Thoracic aorta (tissue), 2 donors: ENCODE measurements at regions not wholly inside any gene's neighbourhood (a gene's known extent, or its start where the extent isn't known, plus 50 kb on each side); places are given as distances from the start of the nearest gene placed in this dataset.

Experiments used
- ATAC-seq: fragments of 150-250 bp; one replicate; pipeline ENCODE4 v1.8.0; 2017; ENCODE audit warnings: low read depth; ENCODE audit not compliant: insufficient number of reproducible peaks, low FRiP score
- DNase-seq: peaks from one replicate; pipeline ENCODE4 v3.0.0-alpha.2; 2020; ENCODE audit warnings: low spot score
- H3K27ac ChIP-seq, 2 donors: fragments of 200-600 bp; sonication (generic); 1 replicate in 1 of 2; 2 replicates in 1 of 2; pipeline ENCODE4 v1.5.1; 2016; ENCODE audit warnings: mild to moderate bottlenecking in 2 of 2, moderate library complexity in 2 of 2
- H3K27me3 ChIP-seq: fragments of 200-600 bp; sonication (generic); replicated peaks from 2 replicates; pipeline ENCODE4 v1.6.0; 2016; ENCODE audit warnings: mild to moderate bottlenecking; ENCODE audit not compliant: insufficient read depth
- H3K36me3 ChIP-seq: fragments of 200-600 bp; sonication (generic); one replicate; pipeline ENCODE4 v1.5.1; 2016
- H3K4me1 ChIP-seq, 2 donors: fragments of 200-600 bp; sonication (generic); 1 replicate in 1 of 2; 2 replicates in 1 of 2; pipeline versions ENCODE4 v1.5.1 to v1.6.0; 2016; ENCODE audit warnings: low read depth in 2 of 2, mild to moderate bottlenecking in 1 of 2; ENCODE audit not compliant: control insufficient read depth in 1 of 2
- H3K4me3 ChIP-seq: fragments of 200-600 bp; sonication (generic); 2 replicates; pipeline ENCODE4 v1.5.1; 2016; ENCODE audit warnings: mild to moderate bottlenecking
- H3K9me3 ChIP-seq: fragments of 200-600 bp; sonication (generic); 2 replicates; pipeline ENCODE4 v1.5.1; 2016
- TF ChIP-seq, protein P1 (sequence below): fragments of 200-600 bp; sonication (generic); IDR thresholded peaks from one replicate; pipeline ENCODE4 v1.5.1; 2019; ENCODE audit warnings: antibody characterized with exemption

GRCh38 chr6:101268541-101268940, 125.0 kb upstream of the GRIK2 start:
- H3K36me3 ChIP-seq: no peaks in the 10 kb centered on the region
- H3K9me3 ChIP-seq: no peaks in the 10 kb centered on the region
- no peaks in the 10 kb centered on the region for H3K4me1 ChIP-seq
- ATAC-seq: no peak
- H3K27me3 ChIP-seq: no peaks in the 10 kb centered on the region
- no peak overlapping the region for H3K4me3 ChIP-seq
- TF ChIP-seq, protein P1, sequence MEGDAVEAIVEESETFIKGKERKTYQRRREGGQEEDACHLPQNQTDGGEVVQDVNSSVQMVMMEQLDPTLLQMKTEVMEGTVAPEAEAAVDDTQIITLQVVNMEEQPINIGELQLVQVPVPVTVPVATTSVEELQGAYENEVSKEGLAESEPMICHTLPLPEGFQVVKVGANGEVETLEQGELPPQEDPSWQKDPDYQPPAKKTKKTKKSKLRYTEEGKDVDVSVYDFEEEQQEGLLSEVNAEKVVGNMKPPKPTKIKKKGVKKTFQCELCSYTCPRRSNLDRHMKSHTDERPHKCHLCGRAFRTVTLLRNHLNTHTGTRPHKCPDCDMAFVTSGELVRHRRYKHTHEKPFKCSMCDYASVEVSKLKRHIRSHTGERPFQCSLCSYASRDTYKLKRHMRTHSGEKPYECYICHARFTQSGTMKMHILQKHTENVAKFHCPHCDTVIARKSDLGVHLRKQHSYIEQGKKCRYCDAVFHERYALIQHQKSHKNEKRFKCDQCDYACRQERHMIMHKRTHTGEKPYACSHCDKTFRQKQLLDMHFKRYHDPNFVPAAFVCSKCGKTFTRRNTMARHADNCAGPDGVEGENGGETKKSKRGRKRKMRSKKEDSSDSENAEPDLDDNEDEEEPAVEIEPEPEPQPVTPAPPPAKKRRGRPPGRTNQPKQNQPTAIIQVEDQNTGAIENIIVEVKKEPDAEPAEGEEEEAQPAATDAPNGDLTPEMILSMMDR: no peak
- no peak overlapping the region for H3K27ac ChIP-seq
- no peak for DNase-seq

GRCh38 chr6:101275251-101275650, 118.3 kb upstream of the GRIK2 start:
- no peaks in the 10 kb centered on the region for H3K27me3 ChIP-seq
- ATAC-seq (no peak), DNase-seq (no peak)
- no peaks in the 10 kb centered on the region for H3K4me1 ChIP-seq
- H3K36me3 ChIP-seq: no peaks in the 10 kb centered on the region
- H3K27ac ChIP-seq: no peak overlapping the region
- TF ChIP-seq, protein P1: no peak
- no peaks in the 10 kb centered on the region for H3K9me3 ChIP-seq
- no peak overlapping the region for H3K4me3 ChIP-seq

GRCh38 chr6:101276066-101276465, 117.4 kb upstream of the GRIK2 start:
- ATAC-seq (no peak), DNase-seq (no peak)
- H3K27ac ChIP-seq: no peak overlapping the region
- TF ChIP-seq, protein P1: no peak
- H3K27me3 ChIP-seq: no peaks in the 10 kb centered on the region
- no peaks in the 10 kb centered on the region for H3K4me1 ChIP-seq
- H3K36me3 ChIP-seq: no peaks in the 10 kb centered on the region
- no peaks in the 10 kb centered on the region for H3K9me3 ChIP-seq
- H3K4me3 ChIP-seq: no peak overlapping the region

DNA sequence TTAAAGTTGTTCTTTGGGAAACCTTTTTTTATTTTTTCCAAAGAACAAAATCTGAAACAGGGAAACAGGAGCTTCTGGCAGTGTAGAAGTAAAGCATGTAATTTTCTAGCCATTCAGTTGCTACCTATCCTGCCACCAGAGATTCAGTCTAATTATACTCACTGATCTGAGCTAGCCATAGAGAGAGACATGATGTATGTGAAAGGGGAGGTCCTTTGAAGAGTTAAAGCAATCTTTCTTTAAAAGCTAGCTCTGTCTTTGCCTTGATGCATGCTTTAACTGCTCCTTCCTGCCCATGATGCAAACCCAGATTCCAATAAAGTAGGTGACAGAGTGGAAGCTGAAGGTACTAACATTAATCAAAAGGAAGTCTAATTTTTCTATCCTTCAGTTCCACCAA, 114.1 kb upstream of the GRIK2 start:
- Histone ChIP-seq H3K9me3 (no peaks in the 10 kb centered on the region), H3K4me3 (no peak overlapping the region), H3K36me3 (no peaks in the 10 kb centered on the region), H3K27me3 (no peaks in the 10 kb centered on the region), H3K4me1 (no peaks in the 10 kb centered on the region), H3K27ac (no peak overlapping the region)
- TF ChIP-seq, protein P1: no peak
- no peak for ATAC-seq
- DNase-seq: no peak

- Histone ChIP-seq H3K9me3 (no peaks in the 10 kb centered on the region), H3K4me1 (no peaks in the 10 kb centered on the region), H3K27ac (no peak overlapping the region), H3K36me3 (no peaks in the 10 kb centered on the region), H3K4me3 (no peak overlapping the region), H3K27me3 (no peaks in the 10 kb centered on the region)
- no peak for ATAC-seq
- TF ChIP-seq, protein P1: no peak
- DNase-seq: no peak
These were observed 112.2 kb upstream of the GRIK2 start for GRCh38 chr6:101281266-101281665.
